PC-3 (cell line): ENCODE measurements at regions not wholly inside any gene's neighbourhood (a gene's known extent, or its start where the extent isn't known, plus 50 kb on each side); places are given as distances from the start of the nearest gene placed in this dataset.

Source experiments
- ATAC-seq: fragments of 200-7000 bp; cut with Tn5 transposase; 2 replicates; pipeline ENCODE4 v1.9.1; 2020; ENCODE audit warnings: mild to moderate bottlenecking, moderate library complexity
- BruUV-seq: library from RNA; stranded (reverse); fragments of 400-500 nt; replicated peaks from 2 replicates; lab custom pipeline; 2021; lab: Mats Ljungman, UMichigan
- CTCF ChIA-PET: fragments of 300-600 bp; sonication (Branson Sonifier 250); formaldehyde crosslinking; loops from one replicate; lab custom pipeline; 2022; ENCODE audit warnings: antibody characterized with exemption; lab: Charles Lee
- POLR2A ChIA-PET: fragments of 300-600 bp; sonication (Branson Sonifier 250); formaldehyde crosslinking; loops from one replicate; lab custom pipeline; 2022; ENCODE audit warnings: antibody characterized with exemption; ENCODE audit not compliant: unreplicated experiment; lab: Charles Lee
- DNase-seq: peaks from one replicate; pipeline ENCODE4 v3.0.0-alpha.2; 2015
- H2AFZ ChIP-seq: fragments of 300-600 bp; sonication (generic); 2 replicates; pipeline ENCODE4 v1.6.0; 2016; ENCODE audit warnings: antibody characterized with exemption, low read length
- H3F3A ChIP-seq: fragments of 300-600 bp; sonication (generic); one replicate; pipeline ENCODE4 v1.6.0; 2017; ENCODE audit warnings: antibody characterized with exemption, low read length, control low read depth, mild to moderate bottlenecking; ENCODE audit not compliant: unreplicated experiment
- H3K27ac ChIP-seq: fragments of 300-600 bp; sonication (generic); 2 replicates; pipeline ENCODE4 v1.5.1; 2016; ENCODE audit warnings: mild to moderate bottlenecking, low read length
- H3K27me3 ChIP-seq: fragments of 300-600 bp; sonication (generic); 2 replicates; pipeline ENCODE4 v1.6.1; 2016; ENCODE audit warnings: low read length, mixed read lengths
- H3K36me3 ChIP-seq: fragments of 300-600 bp; sonication (generic); 2 replicates; pipeline ENCODE4 v1.6.1; 2016; ENCODE audit warnings: low read depth, mixed run types, low read length, mixed read lengths
- H3K4me1 ChIP-seq: fragments of 300-600 bp; sonication (generic); 2 replicates; pipeline ENCODE4 v1.5.1; 2016; ENCODE audit warnings: low read length; ENCODE audit not compliant: insufficient read depth
- H3K4me2 ChIP-seq: fragments of 300-600 bp; sonication (generic); 2 replicates; pipeline ENCODE4 v1.6.0; 2016; ENCODE audit warnings: low read length
- H3K4me3 ChIP-seq: fragments of 300-600 bp; sonication (generic); 2 replicates; pipeline ENCODE4 v1.5.1; 2016; ENCODE audit warnings: mild to moderate bottlenecking, low read length, mixed read lengths
- H3K79me2 ChIP-seq: fragments of 300-600 bp; sonication (generic); 2 replicates; pipeline ENCODE4 v1.6.1; 2017; ENCODE audit warnings: low read length, mixed read lengths
- H3K9ac ChIP-seq: fragments of 300-600 bp; sonication (generic); 2 replicates; pipeline ENCODE4 v1.6.0; 2016; ENCODE audit warnings: mild to moderate bottlenecking, low read length
- H3K9me2 ChIP-seq: fragments of 300-600 bp; sonication (generic); replicated peaks from 2 replicates; pipeline ENCODE4 v1.6.1; 2016; ENCODE audit warnings: mixed run types, low read length, mixed read lengths
- H3K9me3 ChIP-seq: fragments of 300-600 bp; sonication (generic); 2 replicates; pipeline ENCODE4 v1.6.1; 2016; ENCODE audit warnings: low read length, mixed read lengths
- H4K20me1 ChIP-seq: fragments of 300-600 bp; sonication (generic); 2 replicates; pipeline ENCODE4 v1.6.1; 2016; ENCODE audit warnings: low read length, mixed read lengths
- CTCF ChIP-seq: fragments of 300-600 bp; sonication (generic); conservative IDR thresholded peaks from 2 replicates; pipeline ENCODE4 v1.5.1; 2017; ENCODE audit warnings: antibody characterized with exemption, low read depth, mild to moderate bottlenecking, low read length
- EZH2 ChIP-seq: fragments of 300-600 bp; sonication (generic); IDR thresholded peaks from one replicate; pipeline ENCODE4 v1.6.1; 2017; ENCODE audit warnings: antibody characterized with exemption, mild to moderate bottlenecking, low read length; ENCODE audit not compliant: unreplicated experiment
- EZH2phosphoT487 ChIP-seq: fragments of 300-600 bp; sonication (generic); IDR thresholded peaks from 2 replicates; pipeline ENCODE4 v1.6.1; 2018; ENCODE audit warnings: mild to moderate bottlenecking, antibody characterized with exemption, low read length, borderline replicate concordance
- intact Hi-C: fragments of 100-400 bp; cut with micrococcal nuclease; formaldehyde crosslinking; loops from 2 replicates; pipeline ENCODE4 v1.9.0; 2023

- H3K36me3 ChIP-seq, result no peaks in the 10 kb centered on the region
- no peaks in the 10 kb centered on the region for H3K9me2 ChIP-seq
- H3K27ac ChIP-seq, result no peak overlapping the region
- ChIA-PET CTCF (no interaction called here), POLR2A (no interaction called here)
- H3K4me3 ChIP-seq, result no peak overlapping the region
- no peak for TF ChIP-seq CTCF
- no peak for TF ChIP-seq EZH2
- no peak for TF ChIP-seq EZH2phosphoT487
- no peaks in the 10 kb centered on the region for H4K20me1 ChIP-seq
- DNase-seq (peak; percentile 44), ATAC-seq (no peak)
- intact Hi-C loops, result no loop called here
- no peaks in the 10 kb centered on the region for H3K9me3 ChIP-seq
- H3K4me1 ChIP-seq, result peaks cover 25% of the 10 kb centered on the region
- no peaks in the 10 kb centered on the region for H3K79me2 ChIP-seq
- H3K27me3 ChIP-seq, result no peaks in the 10 kb centered on the region
- H2AFZ ChIP-seq, result no peak overlapping the region
- BruUV-seq, result no TSS peak
- H3F3A ChIP-seq, result peaks cover 4% of the 10 kb centered on the region
- no peak overlapping the region for H3K4me2 ChIP-seq
- H3K9ac ChIP-seq, result no peak overlapping the region
These were observed 292.7 kb downstream of the UACA start for GRCh38 chr15:70470556-70471191.

DNA sequence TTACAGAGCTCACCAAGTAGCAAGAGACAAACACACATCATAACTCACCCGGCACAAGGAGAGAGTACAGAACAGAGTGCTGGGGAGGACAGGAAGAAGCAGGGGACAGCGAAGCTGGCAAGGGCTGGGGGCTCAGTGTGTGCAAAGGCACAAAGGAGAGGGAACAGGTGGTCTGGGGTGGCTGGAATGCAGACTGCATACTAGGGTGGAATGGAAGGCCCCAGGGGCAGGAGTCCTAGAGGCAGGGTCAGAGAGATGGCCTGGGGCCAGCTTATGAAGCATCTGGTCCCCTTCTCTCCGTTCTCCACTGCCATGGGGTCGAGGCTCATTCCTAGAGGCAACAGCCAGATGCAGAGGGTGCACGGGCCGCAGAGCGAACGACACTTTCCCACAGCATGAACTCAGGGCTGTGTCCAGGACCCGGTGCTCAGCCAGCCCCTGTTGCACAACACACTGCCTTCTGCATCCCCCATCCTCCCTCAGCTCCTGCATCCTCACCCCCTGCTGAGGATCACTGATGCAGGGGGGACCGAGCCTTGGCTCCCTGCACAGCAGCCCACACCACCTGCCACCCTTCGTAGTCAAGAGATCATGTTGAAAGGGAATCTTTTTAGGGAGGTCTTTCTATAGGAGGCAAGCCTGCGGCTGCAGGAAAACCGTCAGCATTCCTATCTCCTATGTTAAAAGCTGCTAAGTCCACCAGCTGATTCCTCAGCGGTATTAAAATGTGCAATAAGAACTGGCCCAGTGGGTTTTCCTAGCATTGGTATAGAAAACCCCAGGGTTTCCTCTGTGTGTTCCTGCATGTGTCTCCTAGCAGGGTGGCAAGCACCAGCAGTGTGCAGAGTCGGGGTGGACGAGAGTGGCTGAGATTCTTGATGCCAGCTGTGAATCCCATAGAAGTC lies 293.5 kb downstream of the UACA start:
- H3K27ac ChIP-seq, result no peak overlapping the region
- no peaks in the 10 kb centered on the region for H3K36me3 ChIP-seq
- CTCF ChIA-PET, result no interaction called here
- no peaks in the 10 kb centered on the region for H3K27me3 ChIP-seq
- no peaks in the 10 kb centered on the region for H4K20me1 ChIP-seq
- intact Hi-C loops, result no loop called here
- TF ChIP-seq EZH2phosphoT487 (no peak), EZH2 (no peak), CTCF (no peak)
- no peak for DNase-seq
- H3K4me3 ChIP-seq, result no peak overlapping the region
- H3K9me2 ChIP-seq, result no peaks in the 10 kb centered on the region
- no TSS peak for BruUV-seq
- ATAC-seq, result no peak
- POLR2A ChIA-PET, result no interaction called here
- H3K4me1 ChIP-seq, result peaks cover 19% of the 10 kb centered on the region
- H3K9me3 ChIP-seq, result no peaks in the 10 kb centered on the region
- H3K79me2 ChIP-seq, result no peaks in the 10 kb centered on the region
- peaks cover 4% of the 10 kb centered on the region for H3F3A ChIP-seq
- no peak overlapping the region for H2AFZ ChIP-seq
- H3K4me2 ChIP-seq, result no peak overlapping the region
- H3K9ac ChIP-seq, result no peak overlapping the region

GRCh38 chr15:70469182-70469581 lies 294.2 kb downstream of the UACA start:
- intact Hi-C loops, result no loop called here
- Histone ChIP-seq H3K27ac (no peak overlapping the region), H3F3A (no peaks in the 10 kb centered on the region), H3K79me2 (no peaks in the 10 kb centered on the region), H3K4me3 (no peak overlapping the region), H3K36me3 (no peaks in the 10 kb centered on the region), H3K9me2 (no peaks in the 10 kb centered on the region), H4K20me1 (no peaks in the 10 kb centered on the region), H3K4me1 (peaks cover 12% of the 10 kb centered on the region), H2AFZ (no peak overlapping the region), H3K4me2 (no peak overlapping the region), H3K27me3 (no peaks in the 10 kb centered on the region), H3K9me3 (no peaks in the 10 kb centered on the region), H3K9ac (no peak overlapping the region)
- no peak for TF ChIP-seq EZH2phosphoT487
- TF ChIP-seq EZH2, result no peak
- no peak for TF ChIP-seq CTCF
- ChIA-PET CTCF (interaction anchor here (0.6 kb wide), 1 partner anchor 42 kb away, joined by 4 read pairs; no protein-coding TSS in a partner anchor), POLR2A (no interaction called here)
- no TSS peak for BruUV-seq
- ATAC-seq, result no peak
- DNase-seq, result no peak
